HL-60 (cell line): ENCODE measurements at regions not wholly inside any gene's neighbourhood (a gene's known extent, or its start where the extent isn't known, plus 50 kb on each side); places are given as distances from the start of the nearest gene placed in this dataset.

ENCODE experiments used
- CTCF ChIP-seq: IDR thresholded peaks from one replicate; pipeline ENCODE4 v1.5.1; 2011; ENCODE audit warnings: low read length, control low read depth, inconsistent platforms; ENCODE audit not compliant: insufficient read depth
- GABPA ChIP-seq: IDR thresholded peaks from 2 replicates; pipeline ENCODE4 v1.6.1; 2012; ENCODE audit warnings: low read depth

GRCh38 chr3:94787734-94788270 lies 724.9 kb downstream of the NSUN3 start:
- no peak for TF ChIP-seq CTCF
- no peak for TF ChIP-seq GABPA
